ENCODE measurements at regions not wholly inside any gene's neighbourhood (a gene's known extent, or its start where the extent isn't known, plus 50 kb on each side); places are given as distances from the start of the nearest gene placed in this dataset.
"Not testable (repeated sequence)": the region's sequence is repeated elsewhere in the genome, so short reads cannot be mapped to it uniquely, and the experiment has no call there.

DNA sequence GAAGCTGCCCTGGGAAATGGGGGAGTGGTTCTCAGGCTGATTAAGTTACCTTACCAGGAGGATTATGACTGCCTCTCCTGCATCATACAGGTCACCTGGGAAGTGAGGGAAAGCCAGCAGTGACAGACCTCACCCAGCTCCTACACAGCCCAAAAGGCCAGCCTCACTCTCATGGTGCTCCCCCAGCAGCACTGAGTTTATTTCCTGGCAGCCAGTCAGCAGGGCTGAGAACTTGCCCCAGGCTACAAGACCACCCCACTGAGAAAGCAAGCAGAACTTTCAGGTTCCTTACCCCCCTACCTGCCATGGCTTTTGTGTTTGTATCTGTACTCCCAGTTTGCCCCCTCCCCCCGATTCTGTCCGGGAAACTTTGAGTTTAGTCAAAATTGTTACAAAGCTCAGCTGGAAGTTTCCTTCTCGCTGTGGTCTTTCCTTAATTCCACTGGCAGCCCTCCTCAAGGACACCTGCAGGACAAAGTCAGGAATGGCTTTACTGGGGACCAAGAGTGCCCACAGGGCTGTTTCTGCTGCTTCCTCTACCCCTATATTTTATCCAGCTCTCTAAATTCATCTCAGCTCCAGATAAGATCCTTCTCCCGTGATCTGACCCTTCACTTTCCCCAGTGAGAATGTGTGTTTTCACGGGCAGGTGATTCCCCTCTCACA is 649.8 kb upstream of the MBL2 start:
- no peak for DNase-seq

DNA sequence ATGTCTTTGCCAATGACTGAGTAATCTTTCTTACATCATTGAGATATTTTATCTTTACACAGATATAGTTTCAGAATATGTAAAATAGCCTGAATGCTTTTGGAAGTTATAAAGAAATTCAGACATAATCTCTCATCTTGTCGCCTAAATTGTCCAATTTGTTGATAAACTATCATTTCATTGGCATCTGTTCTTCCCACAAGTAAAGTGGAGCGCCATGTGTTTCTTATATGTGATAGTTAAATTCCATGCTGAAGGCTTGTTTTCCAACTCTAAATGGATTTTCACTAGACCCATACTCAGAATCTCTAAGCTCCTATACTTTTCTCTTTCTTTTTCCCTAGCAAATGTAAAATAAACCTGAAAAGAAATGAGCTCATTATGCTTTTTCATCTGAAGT is 640.1 kb upstream of the MBL2 start:
- DNase-seq = no peak

DNA sequence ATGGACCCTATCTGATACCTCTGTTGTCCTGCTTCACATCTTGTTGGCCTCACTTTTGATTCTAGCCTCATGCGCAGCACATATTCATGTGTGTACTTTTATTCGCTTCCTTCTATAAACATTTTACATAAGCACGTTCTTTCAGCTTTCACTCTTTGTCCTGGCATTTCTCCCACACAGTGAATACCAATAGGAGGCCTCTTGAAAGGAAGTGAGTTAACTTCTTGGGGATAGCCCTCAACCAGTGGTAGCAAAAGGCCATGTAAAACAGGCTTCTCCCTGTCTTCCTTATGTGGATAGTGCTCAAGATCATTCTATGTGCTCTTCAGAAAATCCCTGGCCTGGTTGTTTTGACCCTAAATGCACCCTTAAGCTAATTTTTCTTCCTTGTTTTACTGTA is 633.9 kb upstream of the MBL2 start:
- no peak for DNase-seq

DNA sequence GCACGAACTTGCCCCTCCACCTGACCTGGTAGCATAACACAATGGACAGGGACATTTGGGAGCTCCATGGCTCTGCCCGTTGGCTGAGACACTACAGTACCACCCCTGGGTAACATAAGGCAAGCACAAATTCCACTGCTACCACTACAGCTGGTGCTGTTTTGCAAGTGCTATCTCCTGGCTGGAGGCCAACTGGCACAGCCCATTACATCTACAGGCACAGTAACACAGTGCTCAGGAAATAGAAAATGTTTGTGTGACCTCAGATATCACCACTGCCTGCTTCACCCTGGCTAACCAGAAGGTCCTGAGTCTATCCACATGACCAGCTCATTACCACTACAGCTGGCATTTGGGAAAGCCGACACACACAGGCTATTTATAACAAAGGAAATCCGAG is 631.1 kb upstream of the MBL2 start:
- DNase-seq = no peak

DNA sequence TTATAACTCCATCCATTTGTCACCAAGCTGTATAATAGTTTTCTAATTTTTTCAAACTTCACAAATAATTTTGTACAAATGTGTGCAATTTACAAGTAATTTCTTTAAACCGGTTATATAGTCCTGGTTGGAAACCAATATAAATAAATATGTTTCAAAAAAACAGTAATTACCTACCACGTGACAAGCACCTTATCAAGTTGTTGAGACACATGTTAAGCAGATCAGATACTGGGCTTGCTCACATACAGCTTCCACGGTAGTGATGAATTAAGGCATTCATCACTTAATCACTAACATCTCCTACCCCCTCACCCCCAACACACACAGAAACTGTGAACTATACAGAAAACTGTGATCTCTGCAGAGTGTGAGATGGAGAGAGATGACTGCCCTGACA is 630.0 kb upstream of the MBL2 start:
- no peak for DNase-seq

DNA sequence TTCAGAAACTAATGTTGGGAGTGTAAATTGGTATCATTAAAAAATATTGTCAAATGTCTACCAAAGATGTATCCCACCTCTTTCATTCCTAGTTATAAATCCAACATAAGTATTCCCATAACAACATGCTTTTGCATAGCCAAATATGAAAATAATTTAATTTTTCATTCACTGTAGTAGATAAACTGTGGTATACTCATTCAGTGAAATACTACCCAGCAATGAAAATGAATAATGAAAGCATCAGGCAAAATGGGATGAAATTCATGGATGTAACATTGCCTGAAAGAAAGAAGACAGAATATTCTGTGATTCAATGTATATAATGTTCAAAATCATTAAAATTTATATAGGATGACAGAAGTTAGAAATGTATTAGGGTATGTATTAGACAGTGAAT is 629.0 kb upstream of the MBL2 start:
- no peak for DNase-seq

DNA sequence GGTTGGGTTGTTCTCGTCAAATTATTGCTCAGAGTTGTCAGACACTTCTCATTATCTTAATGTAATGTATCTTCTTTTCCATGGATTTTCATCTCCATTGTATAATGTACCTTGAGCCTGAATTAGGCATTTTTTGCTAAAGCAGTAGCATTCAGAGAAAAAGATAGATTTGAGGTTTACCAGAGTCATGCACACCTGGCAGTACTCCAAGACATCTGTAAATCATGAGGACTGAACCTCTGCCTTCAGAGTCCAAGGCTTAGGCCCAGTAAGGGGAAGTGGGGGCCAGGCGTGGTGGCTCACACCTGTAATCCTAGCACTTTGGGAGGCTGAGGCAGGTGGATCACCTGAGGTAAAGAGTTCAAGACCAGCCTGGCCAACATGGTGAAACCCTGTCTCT is 624.3 kb upstream of the MBL2 start:
- no peak for DNase-seq

DNA sequence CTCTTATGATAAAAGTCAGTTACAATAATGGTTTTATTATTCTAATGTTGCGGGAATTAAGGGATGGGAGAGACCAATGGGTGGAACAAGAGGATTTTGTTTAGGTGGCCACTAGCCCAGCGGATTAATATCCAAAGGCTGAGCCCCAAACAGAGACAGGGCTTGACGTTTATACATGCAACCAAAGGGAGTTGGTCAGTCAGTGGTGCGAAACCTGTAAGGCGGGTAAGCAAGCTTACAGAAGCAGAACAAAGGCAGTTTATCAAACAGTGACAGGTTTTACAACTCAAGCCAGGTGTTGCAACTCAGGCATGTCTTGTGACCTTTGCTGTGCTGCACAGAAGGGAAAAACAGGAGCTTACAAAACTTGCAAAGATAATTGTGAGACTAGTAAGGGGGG is 622.9 kb upstream of the MBL2 start:
- DNase-seq = no peak

DNA sequence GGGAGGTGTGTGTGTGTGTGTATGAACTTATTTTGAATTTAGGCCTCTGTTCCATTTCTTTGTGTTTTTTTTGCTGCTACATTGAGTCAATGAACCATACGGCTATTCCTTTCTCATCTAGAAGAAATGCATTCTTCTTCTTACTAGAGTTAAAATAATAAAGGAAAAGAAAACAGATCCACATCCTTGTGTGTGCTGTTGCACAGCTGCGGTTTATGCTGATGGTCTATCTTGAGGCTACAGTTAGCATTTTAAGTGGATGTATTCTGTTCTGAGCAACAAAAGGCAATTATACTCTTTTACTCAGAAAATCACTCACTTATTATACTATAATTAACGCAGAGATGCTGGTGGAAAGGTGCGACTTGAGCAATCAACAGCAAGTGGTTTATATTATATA is 615.0 kb upstream of the MBL2 start:
- DNase-seq = peak; percentile 91

DNA sequence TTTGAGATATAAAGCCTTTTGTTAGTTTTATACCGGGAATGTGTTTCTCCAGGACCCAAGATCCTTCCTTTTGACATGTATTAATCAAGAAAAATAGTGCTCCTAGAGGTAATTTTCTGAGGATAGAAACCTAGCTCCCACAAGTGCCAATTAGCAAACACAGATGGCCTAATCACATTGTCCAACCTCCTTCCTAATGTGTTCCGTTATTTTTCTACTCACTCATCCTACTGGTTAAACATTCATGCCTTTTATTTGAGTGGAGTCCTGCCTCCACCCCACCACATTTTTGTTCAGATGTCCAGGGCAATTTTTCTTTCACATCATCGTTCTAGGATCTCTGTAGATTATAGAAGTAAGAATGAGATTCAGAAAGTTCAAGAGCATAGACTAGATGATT is 610.0 kb upstream of the MBL2 start:
- no peak for DNase-seq

DNA sequence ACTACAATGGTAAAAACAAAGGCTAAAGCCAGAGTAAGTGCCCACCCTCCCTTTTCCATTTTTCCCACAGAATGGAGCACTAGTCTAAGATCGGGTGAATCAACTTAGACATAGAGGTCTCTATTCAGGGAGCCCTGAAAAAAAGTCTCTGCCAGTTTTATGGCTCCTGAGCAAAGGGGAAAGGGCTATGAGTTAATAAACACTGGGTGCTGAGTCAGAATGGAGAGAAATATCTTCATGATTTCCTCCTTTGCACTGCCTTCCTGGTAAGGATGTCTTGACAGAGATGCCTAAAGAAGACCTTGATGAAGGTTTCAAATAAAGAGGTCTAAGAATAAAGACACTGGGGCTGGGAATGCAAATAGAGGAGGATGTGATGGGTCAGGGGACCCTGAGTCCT is 607.4 kb upstream of the MBL2 start:
- peak; percentile 69 for DNase-seq

DNA sequence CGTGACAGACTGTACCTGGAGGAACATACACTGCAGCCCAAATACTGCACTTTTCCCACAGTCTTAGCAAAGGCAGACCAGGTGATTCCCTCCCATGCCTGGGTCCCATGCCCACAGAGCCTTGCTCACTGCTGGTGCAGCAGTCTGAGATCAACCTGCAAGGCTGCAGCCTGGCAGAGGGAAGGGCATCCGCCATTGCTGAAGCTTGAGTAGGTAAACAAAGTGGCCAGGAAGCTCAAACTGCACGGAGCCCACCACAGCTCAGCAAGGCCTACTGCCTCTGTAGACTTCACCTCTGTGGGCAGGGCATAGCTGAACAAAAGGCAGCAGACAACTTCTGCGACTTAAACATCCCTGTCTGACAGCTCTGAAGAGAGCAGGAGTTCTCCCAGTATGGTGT is 597.8 kb upstream of the MBL2 start:
- no peak for DNase-seq

DNA sequence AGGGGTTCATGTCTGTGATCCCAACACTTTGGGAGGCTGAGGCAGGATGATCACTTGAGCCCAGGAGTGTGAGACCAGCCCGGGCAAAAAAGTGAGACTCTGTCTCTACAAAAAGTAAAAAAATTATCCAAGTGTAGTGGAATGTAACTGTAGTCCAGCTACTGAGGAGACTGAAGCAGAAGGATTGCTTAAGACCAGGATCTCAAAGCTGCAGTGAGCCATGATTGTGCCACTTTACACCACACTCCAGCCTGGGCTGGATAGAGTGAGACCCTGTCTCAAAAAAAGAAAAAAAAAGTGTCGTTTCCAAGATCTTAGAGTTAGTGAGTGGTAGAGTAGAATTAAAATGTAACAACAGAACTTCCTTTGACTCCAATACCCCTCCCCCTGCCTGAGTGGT is 589.4 kb upstream of the MBL2 start:
- DNase-seq = no peak

DNA sequence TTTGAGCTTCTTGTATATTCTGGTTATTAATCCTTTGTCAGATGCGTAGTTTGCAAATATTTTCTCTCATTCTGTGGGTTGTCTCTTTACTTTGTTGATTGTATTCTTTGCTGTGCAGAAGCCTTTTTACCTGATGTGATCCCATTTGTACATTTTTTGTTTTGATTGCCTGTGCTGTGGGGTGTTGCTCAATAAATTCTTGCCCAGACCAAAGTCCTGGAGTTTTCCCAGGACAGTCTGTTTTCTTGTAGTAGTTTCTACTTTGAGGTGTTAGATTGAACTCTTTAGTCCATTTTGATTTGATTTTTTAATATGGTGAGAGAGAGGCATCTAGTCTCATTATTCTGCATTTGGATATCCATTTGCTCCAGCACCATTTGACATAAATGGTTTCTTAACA is 588.7 kb upstream of the MBL2 start:
- no peak for DNase-seq

DNA sequence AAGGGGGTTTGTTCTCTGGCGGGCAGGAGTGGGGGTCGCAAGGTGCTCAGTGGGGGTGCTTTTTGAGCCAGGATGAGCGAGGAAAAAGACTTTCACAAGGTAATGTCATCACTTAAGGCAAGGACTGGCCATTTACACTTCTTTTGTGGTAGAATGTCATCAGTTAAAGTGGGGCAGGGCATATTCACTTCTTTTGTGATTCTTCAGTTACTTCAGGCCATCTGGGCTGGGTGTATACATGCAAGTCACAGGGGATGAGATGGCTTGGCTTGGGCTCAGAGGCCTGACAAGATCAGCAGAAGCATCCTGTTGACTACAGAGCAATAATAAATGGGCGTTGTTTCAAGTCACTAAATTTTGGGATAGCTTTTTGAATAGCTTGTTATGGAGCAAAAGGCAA is 586.4 kb upstream of the MBL2 start:
- DNase-seq = not testable (repeated sequence)

DNA sequence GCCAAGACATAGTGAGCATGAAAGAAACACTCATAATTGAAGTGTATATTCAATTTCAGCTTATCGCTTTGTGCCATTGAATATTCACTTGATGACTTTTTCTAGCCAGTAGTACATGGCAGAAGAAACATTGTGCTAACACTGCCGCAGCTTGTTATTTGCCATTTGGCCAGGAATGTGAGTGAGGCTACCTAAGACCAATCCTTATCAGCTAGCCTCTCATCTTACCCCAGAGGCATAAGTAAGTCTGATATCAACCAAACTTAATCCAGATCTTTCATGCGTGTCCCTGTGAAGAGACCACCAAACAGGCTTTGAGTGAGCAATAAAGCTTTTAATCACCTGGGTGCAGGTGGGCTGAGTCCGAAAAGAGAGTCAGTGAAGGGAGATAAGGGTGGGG is 586.0 kb upstream of the MBL2 start:
- no peak for DNase-seq

DNA sequence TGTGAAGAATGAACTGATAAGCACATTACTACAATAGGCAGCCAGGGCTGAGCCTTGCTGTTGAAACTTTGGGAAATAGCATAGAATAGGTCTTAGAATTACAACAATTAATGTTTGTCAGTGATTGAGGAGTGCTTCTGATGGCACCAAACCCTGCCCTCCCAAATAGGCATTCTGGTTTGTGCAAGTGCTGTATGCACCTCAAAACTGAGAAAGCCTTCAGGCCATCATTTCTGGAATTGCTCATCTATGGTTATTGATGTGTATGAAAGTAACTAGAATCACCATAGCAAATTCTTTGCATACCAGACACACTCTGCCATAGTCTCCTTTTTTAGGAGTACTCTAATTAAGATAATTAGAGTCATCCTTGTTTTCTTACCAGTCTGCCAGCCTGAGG is 585.0 kb upstream of the MBL2 start:
- DNase-seq = peak; percentile 56

DNA sequence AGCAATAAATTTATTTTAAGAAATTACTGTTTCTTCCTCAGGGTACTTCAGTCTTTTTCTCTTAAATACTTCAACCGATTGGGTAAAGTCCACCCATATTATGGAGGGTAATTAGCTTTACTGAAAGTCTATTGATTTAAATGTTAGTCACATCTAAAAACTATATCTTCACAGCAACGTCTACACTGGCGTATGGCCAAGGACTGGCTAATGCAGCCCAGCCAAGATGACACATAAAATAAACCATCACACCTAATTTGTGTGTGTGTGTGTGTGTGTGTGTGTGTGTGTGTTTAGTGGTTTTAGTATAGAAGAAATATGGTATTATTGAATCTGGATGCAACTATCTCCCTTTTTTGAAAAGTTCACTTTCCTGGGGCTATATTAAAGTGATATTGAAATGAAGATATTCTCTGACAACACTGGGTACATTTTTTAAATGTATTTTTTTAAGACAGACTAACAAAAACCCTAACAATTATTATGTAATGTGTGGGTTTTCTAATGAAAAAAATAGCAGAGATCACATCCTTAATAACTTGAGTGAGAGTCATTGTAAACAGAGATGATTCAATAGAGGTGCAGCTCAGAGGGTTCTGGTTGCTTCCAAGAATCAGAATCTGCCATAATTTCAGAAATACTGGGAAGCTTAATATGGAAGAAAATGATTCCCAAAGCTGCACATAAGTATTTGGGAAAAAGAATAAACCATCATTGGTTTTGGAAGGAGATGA is 584.2 kb upstream of the MBL2 start:
- peak; percentile 12 for DNase-seq

DNA sequence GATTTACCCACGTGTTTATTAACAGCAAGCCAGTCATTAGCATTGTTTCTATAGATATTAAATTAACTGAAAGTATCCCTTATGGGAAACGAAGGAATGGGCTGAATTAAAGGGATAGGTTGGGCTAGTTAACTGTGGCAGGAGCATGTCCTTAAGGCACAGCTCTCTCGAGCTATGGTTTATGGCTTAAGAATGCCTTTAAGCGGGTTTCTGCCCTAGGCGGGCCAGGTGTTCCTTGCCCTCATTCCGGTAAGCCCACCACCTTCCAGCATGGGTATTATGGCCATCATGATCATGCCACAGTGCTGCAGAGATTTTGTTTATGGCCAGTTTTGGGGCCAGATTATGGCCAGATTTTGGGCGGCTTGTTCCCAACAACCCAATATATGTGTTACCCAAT is 569.9 kb upstream of the MBL2 start:
- not testable (repeated sequence) for DNase-seq

DNA sequence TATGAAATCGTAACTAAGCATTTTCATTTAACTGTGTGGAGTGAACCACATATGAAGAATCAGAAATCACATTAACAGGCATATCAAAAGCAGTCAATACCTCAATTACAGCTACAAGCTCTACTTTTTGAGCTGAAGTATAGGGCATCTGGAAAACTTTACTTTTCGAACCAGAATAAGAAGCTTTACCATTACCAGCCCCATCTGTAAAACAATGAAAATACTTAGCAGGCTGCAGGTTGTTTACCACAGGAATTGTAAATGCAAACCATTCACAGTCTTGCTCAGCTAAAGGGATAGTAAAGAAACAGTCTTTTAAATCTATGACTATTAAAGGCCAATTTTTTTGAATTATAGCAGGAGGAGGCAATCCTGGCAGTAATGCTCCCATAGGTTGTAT is 565.6 kb upstream of the MBL2 start:
- DNase-seq = not testable (repeated sequence)

DNA sequence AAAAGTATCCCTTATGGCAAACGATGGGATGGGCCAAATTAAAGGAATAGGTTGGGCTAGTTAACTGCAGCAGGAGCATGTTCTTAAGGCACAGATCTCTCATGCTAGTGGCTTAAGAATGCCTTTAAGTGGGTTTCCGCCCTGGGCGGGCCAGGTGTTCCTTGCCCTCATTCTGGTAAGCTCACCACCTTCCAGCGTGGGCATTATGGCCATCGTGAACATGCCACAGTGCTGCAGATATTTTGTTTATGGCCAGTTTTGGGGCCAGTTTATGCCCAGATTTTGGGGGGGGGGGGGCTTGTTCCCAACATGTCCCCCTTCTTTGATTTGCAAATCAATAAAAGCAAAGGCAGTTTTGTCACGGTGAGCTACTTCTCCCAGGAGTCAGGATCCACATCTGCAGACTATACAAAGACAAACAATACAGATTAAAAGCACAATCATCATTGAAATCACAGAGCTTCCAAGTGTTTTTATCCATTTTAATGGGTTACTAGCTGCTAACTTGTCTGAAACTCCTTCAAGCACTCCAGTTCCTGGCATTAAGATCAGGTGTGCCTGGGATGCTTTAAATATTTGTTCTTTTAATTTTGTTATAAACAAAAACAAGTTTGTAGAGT is 563.3 kb upstream of the MBL2 start:
- DNase-seq = not testable (repeated sequence)

DNA sequence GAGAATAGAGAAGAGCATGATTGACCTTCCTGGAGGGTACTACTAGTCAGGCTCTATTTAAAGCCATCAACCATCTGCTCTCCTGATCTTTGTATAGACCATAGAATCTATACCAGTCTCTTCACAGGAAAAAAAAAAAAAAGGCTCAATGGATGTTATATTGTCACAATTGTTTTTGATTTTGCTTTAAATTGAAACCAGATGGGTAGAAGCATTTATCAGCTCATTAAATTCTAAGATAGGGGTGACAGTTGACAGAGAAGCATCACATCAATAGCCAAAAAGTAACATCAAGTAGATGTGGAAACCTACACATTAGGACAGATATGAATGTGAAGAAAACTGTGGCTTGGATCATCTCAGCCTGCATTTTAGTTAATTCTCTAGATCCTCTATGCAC is 558.9 kb upstream of the MBL2 start:
- DNase-seq = no peak

DNA sequence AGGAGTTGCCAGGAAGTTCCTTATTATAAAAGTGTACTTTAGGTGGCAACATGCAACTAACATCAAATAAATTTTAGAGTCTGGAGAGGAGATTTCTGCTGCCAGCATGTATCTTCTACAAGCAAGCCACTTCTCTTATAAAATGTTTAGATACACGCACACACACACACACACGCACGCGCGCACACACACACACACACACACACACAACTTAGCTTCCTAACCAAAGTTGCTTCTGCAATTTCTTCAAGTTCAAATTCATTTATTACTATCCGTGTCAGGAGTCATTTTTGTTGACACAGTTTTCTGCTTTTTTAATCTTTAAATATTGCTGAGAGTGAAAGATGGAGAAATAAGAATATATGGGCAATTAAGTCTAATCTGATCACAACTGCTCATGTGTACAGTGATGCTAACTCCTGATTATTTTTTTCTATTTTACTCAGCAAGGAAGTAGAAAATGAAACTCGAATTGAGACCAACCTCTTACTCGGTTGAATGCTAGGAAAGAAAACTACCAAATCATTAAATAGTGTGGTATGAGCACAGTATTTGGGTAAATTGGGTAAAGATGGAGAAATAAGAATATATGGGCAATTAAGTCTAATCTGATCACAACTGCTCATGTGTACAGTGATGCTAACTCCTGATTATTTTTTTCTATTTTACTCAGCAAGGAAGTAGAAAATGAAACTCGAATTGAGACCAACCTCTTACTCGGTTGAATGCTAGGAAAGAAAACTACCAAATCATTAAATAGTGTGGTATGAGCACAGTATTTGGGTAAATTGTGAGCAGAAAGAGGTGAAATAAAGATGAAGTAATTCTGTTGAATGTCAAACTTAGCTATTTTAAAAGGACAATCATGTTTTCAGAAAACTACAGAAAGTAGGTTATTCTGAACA is 554.1 kb upstream of the MBL2 start:
- not testable (repeated sequence) for DNase-seq

Measured in kidney glomerular epithelial cell (primary cell).